Erythroblast (primary cell): ENCODE measurements at regions not wholly inside any gene's neighbourhood (a gene's known extent, or its start where the extent isn't known, plus 50 kb on each side); places are given as distances from the start of the nearest gene placed in this dataset.
"Not testable (repeated sequence)": the region's sequence is repeated elsewhere in the genome, so short reads cannot be mapped to it uniquely, and the experiment has no call there.

Source experiments
- GATA1 ChIP-seq: IDR thresholded peaks from 2 replicates; pipeline ENCODE4 v1.6.1; 2011; ENCODE audit warnings: low read depth, mild to moderate bottlenecking, control low read depth, low read length, moderate library complexity
- POLR2A ChIP-seq: IDR thresholded peaks from 2 replicates; pipeline ENCODE4 v1.6.1; 2011; ENCODE audit warnings: mild to moderate bottlenecking, low read length

- not testable (repeated sequence) for TF ChIP-seq POLR2A, GATA1
Measured at GRCh38 chr6:68085599-68085998, 549.5 kb upstream of the ADGRB3 start.
